ENCODE measurements at regions not wholly inside any gene's neighbourhood (a gene's known extent, or its start where the extent isn't known, plus 50 kb on each side); places are given as distances from the start of the nearest gene placed in this dataset.
"Not testable (repeated sequence)": the region's sequence is repeated elsewhere in the genome, so short reads cannot be mapped to it uniquely, and the experiment has no call there.

GRCh38 chr9:71514344-71514975, 253.9 kb downstream of the CEMIP2 start:
- no peak for DNase-seq (ENCODE audit: low read depth in 3 of 3, low spot score in 2 of 3)

- DNase-seq (ENCODE audit: low read depth in 3 of 3, low spot score in 2 of 3), result no peak
Measured at GRCh38 chr9:71509054-71509453, 259.3 kb downstream of the CEMIP2 start.

DNA sequence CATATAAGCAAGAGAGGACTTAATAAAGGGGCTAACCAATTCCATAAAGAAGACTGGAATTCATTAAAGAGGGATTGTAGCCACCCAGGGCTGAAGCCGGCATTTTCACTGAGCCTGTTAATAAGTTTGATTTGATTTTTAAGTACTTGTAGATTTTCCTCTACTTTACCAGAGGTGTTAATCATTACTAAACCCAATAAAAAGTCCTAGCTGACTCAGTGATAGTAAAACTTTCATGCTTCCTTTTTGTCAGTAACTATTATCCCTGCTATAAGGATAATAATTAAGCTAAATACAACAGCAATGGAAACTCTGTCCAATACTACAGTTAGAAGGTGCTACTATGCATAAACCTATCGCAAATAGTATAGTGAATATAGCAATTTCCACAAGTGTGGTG, 260.2 kb downstream of the CEMIP2 start:
- DNase-seq (ENCODE audit: low read depth in 3 of 3, low spot score in 2 of 3), result not testable (repeated sequence)

DNA sequence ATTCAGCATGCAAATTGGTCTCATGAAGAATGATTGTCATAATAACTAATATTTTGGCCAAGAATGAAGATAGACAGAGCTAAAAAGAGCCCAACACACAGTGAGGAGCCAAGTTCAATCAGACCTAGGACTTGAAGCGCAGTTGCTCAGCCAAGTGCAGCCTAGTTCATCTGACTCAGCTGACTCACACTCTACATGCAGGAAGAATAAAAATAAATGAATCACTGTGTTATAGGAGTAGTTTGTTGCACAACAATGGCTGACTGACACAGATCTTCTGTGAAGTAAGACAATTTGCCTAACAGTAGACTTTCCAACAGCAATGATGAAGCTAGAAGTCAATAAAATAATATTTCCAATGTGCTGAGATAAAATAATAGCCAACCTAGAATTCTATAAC, 261.5 kb downstream of the CEMIP2 start:
- no peak for DNase-seq (ENCODE audit: low read depth in 3 of 3, low spot score in 2 of 3)

GRCh38 chr9:71504636-71505035, 263.7 kb downstream of the CEMIP2 start:
- DNase-seq (ENCODE audit: low read depth in 3 of 3, low spot score in 2 of 3), result no peak

GRCh38 chr9:71498691-71499090, 269.6 kb downstream of the CEMIP2 start:
- no peak for DNase-seq (ENCODE audit: low read depth in 3 of 3, low spot score in 2 of 3)

DNA sequence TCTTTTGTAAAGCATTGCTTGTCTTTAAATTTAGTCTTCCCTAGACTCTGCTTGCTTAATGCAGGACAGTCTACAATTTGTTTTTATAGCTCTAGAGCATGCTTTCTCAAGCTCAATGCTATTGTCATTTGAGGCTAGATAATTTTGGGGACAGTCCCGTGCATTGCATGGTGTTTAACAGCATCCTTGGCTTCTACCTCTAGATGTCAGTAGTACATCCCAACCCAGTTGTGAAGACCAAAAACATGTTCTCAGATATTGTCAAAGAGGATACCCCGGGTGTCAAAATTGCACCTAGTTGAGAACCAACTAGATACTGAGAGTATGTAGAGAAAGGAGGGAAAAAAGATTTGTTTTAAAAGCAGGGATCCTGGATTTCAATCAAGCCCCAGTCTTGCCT, 277.5 kb downstream of the CEMIP2 start:
- no peak for DNase-seq (ENCODE audit: low read depth in 3 of 3, low spot score in 2 of 3)

GRCh38 chr9:71487061-71487460, 281.3 kb downstream of the CEMIP2 start:
- DNase-seq (ENCODE audit: low read depth in 3 of 3, low spot score in 2 of 3), result no peak

DNA sequence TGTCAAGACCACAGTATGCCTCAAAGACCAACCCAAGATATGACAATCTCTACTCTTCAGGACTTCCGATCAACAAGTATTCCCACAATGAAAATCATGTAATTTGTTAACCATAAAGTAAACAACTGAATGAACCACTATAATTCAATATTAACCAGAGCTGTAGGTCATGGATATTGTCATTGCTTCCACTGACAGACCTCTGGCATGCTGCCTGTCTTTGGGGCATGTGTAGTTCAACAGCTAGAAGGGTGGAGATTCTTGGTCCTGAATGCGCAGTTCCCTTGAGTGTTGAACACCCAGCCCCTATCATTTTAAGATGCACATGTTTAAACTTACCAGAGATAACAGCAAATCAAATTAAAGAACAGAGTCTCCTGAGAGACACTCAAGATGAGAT, 283.0 kb downstream of the CEMIP2 start:
- no peak for DNase-seq (ENCODE audit: low read depth in 3 of 3, low spot score in 2 of 3)

DNA sequence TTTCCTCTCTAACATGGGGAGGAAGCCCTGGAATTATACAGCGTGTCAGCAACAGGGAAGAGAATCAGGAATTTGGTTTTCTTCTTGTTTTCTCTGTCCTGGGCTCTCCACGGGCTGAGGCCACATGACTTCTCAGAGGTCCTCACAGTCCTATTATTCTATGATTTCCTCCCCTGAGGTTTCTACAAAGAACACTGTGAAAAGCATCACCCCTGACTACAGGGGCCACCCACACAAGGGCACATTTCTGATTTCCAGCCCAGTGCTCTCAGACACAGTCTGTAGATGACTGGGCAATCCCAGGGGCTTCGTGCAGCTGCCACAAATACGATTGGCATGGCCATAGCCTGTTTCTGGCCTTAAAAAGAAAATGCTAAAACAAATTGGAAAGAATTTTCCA, 284.9 kb downstream of the CEMIP2 start:
- DNase-seq (ENCODE audit: low read depth in 3 of 3, low spot score in 2 of 3), result no peak

DNA sequence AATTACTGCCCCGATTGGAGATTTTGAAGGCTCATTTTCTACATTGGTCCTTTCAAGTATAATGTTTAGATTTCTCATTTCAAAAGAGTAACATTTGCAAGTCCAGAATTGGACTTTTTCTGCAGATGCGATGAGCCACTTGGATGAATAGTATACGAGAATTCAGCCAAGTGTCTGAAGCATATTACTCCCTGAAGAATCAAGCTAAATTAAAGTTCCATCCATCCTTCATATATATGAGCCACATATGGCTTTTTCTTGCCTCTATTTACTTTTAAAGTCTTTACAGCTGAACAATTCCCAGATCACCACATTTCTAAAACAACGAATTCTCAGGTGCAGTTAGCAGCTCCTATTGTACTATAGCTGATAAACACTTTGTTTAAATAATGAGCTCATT, 288.7 kb downstream of the CEMIP2 start:
- DNase-seq (ENCODE audit: low read depth in 3 of 3, low spot score in 2 of 3), result no peak

DNA sequence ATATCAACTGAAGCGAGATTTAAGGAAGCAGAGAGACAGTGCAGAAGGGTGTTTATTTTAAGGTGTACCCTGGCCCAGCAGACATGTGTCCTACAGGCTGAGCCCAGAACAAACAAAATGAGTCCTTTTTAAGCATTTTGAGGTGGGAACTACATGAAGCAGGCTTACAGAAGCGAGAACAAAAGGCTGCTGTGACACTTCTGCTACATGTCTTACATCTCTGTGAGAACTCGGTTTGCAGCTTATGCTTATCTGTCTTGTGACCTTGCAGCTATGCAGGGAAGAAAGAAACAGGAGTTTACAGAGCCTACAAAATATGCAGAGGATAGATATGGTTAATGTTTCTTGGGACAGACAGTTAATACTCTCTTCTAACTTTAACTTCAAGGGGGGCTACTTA, 295.9 kb downstream of the CEMIP2 start:
- DNase-seq (ENCODE audit: low read depth in 3 of 3, low spot score in 2 of 3), result no peak

DNA sequence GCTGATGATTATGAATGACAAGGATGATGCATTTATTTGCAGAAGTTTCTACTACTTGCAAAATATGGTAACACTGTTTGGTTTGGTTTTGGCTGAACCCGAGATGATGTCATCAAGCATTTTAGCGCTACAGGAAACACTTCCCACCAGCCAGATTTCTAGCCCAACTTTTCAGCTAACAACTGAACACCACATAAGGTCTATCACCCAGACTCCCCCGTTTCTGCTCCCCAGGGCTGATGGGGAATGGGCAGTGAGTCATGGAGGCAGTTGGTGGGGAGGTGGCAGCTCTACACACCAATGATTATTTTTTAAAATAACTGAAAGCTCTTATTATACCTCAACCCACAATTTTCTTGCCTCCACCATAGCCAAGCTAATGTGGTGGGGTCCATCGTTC, 302.9 kb downstream of the CEMIP2 start:
- no peak for DNase-seq (ENCODE audit: low read depth in 3 of 3, low spot score in 2 of 3)

DNA sequence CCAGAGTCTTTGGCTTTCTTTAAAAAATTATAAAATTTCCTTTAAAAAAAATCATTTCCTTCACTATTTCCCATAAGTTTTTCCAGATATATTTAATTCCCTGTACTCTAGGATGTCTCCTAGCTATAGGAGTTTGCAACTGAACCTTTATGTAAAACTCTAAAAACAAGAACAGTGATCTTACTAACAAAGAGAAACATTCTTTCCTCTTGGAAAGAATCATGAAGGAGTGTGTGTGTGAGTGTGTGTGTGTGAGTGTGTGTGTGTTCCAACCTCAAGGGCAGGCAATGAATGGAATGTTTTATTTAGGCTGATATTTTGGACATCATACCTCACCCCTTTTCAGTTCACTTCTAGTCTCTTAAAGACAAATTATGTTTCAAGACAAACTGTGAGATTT, 309.2 kb downstream of the CEMIP2 start:
- DNase-seq (ENCODE audit: low read depth in 3 of 3, low spot score in 2 of 3), result no peak

- DNase-seq (ENCODE audit: low read depth in 3 of 3, low spot score in 2 of 3), result peak; percentile 68 to 84 (median 73)
Measured at GRCh38 chr9:71446473-71447411, 321.6 kb downstream of the CEMIP2 start.

DNA sequence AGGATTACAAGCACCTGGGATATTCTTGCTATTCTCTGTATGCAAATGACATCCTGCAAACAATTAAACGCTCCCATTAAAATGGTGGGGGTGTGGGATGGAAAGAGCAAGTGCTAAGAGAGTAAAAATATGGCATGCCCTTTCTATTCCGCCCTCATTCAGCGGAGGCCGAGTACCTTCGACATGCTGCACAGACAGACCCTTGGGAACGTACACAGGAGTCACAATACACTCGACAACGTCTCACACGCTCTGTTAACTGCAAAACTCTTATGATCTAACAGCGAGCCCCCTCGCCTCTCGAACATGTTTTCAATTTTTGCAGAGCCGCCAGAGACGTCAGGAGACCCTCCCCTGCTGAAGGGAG, 322.2 kb downstream of the CEMIP2 start:
- no peak for DNase-seq (ENCODE audit: low read depth in 3 of 3, low spot score in 2 of 3)

- no peak for DNase-seq (ENCODE audit: low read depth in 3 of 3, low spot score in 2 of 3)
Measured at GRCh38 chr9:71442937-71443336, 321.5 kb upstream of the TRPM3 start.

DNA sequence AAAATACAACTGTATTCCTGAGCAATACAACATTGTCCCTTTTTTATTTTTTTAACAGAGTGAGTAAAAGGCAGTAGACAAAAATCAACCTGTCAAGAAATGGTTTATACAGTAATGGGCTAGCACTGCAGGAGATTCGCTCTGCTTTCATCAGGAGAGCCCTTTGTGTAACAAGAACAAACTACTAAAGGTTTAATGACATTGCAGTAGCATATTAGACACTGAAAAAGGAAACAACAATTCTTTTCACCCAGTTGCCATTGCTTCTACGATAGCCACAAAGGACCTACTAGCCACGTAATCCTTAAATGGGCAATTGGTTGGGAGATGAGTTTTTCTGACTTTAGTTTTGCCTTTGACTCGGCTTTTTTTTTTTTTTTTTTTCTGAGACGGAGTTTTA, 319.8 kb upstream of the TRPM3 start:
- no peak for DNase-seq (ENCODE audit: low read depth in 3 of 3, low spot score in 2 of 3)

GRCh38 chr9:71431931-71432330, 310.5 kb upstream of the TRPM3 start:
- DNase-seq (ENCODE audit: low read depth in 3 of 3, low spot score in 2 of 3), result no peak

DNA sequence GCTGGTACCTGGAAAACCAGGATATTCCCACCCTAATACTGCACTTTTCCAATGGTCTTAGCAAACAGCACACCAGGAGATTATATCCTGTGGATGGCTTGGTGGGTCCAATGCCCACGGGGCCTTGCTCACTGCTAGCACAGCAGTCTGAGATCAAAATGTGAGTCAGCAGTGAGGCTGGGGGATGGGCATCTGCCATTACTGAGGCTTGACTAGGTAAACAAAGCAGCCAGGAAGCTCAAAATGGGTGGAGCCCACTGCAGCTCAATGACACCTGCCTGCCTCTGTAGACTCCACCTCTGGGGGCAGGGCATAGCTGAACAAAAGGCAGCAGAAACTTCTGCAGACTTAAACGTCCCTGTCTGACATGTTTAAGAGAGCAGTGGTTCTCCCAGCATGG, 285.9 kb upstream of the TRPM3 start:
- not testable (repeated sequence) for DNase-seq (ENCODE audit: low read depth in 3 of 3, low spot score in 2 of 3)

- no peak for DNase-seq (ENCODE audit: low read depth in 3 of 3, low spot score in 2 of 3)
Measured at GRCh38 chr9:71403106-71403505, 281.7 kb upstream of the TRPM3 start.

- DNase-seq (ENCODE audit: low read depth in 3 of 3, low spot score in 2 of 3), result no peak
Measured at GRCh38 chr9:71393005-71393404, 271.6 kb upstream of the TRPM3 start.
